NCI-H2171 treated with DMSO at 0.1 percent for 48 hours (cell line): ENCODE measurements at regions not wholly inside any gene's neighbourhood (a gene's known extent, or its start where the extent isn't known, plus 50 kb on each side); places are given as distances from the start of the nearest gene placed in this dataset.
"Not testable (repeated sequence)": the region's sequence is repeated elsewhere in the genome, so short reads cannot be mapped to it uniquely, and the experiment has no call there.

Source experiments
- DNase-seq: peaks from one replicate; lab custom pipeline; 2025; lab: John Stamatoyannopoulos, UW

- not testable (repeated sequence) for DNase-seq
Observed at GRCh38 chr21:28011970-28012369, 980.7 kb downstream of the LTN1 start.

- DNase-seq = peak; percentile 40
Observed at GRCh38 chr21:28008245-28008644, 984.4 kb downstream of the LTN1 start.

GRCh38 chr21:28003627-28004026, 989.0 kb downstream of the LTN1 start:
- not testable (repeated sequence) for DNase-seq

- not testable (repeated sequence) for DNase-seq
Observed at GRCh38 chr21:27996906-27997305, 995.8 kb downstream of the LTN1 start.

GRCh38 chr21:27984663-27985325, 1007.9 kb downstream of the LTN1 start:
- not testable (repeated sequence) for DNase-seq

GRCh38 chr21:27979446-27979845, 1012.6 kb upstream of the ADAMTS5 start:
- DNase-seq = not testable (repeated sequence)

- no peak for DNase-seq
Observed at GRCh38 chr21:27975514-27975913, 1008.6 kb upstream of the ADAMTS5 start.

GRCh38 chr21:27974152-27974551, 1007.3 kb upstream of the ADAMTS5 start:
- DNase-seq = not testable (repeated sequence)

- DNase-seq = not testable (repeated sequence)
Observed at GRCh38 chr21:27968240-27968639, 1001.4 kb upstream of the ADAMTS5 start.

- no peak for DNase-seq
Observed at GRCh38 chr21:27954543-27955165, 987.8 kb upstream of the ADAMTS5 start.

- DNase-seq = no peak
Observed at GRCh38 chr21:27953340-27954045, 986.6 kb upstream of the ADAMTS5 start.

- not testable (repeated sequence) for DNase-seq
Observed at GRCh38 chr21:27949093-27949492, 982.2 kb upstream of the ADAMTS5 start.

GRCh38 chr21:27930108-27930767, 963.4 kb upstream of the ADAMTS5 start:
- not testable (repeated sequence) for DNase-seq

GRCh38 chr21:27929179-27929578, 962.3 kb upstream of the ADAMTS5 start:
- DNase-seq = not testable (repeated sequence)

- not testable (repeated sequence) for DNase-seq
Observed at GRCh38 chr21:27928534-27929115, 961.7 kb upstream of the ADAMTS5 start.

- DNase-seq = not testable (repeated sequence)
Observed at GRCh38 chr21:27921421-27921820, 954.5 kb upstream of the ADAMTS5 start.

GRCh38 chr21:27917966-27918365, 951.1 kb upstream of the ADAMTS5 start:
- not testable (repeated sequence) for DNase-seq

- DNase-seq = not testable (repeated sequence)
Observed at GRCh38 chr21:27916326-27916725, 949.4 kb upstream of the ADAMTS5 start.

GRCh38 chr21:27912133-27912532, 945.2 kb upstream of the ADAMTS5 start:
- DNase-seq = not testable (repeated sequence)

- not testable (repeated sequence) for DNase-seq
Observed at GRCh38 chr21:27909487-27909886, 942.6 kb upstream of the ADAMTS5 start.

GRCh38 chr21:27908816-27909215, 941.9 kb upstream of the ADAMTS5 start:
- not testable (repeated sequence) for DNase-seq

- not testable (repeated sequence) for DNase-seq
Observed at GRCh38 chr21:27902904-27903303, 936.0 kb upstream of the ADAMTS5 start.
